ENCODE measurements at regions not wholly inside any gene's neighbourhood (a gene's known extent, or its start where the extent isn't known, plus 50 kb on each side); places are given as distances from the start of the nearest gene placed in this dataset.

- no peak for DNase-seq (ENCODE audit: low read depth in 2 of 2)
Observed at GRCh38 chr6:105815661-105816555, 270.2 kb upstream of the PRDM1 start.

- no peak for DNase-seq (ENCODE audit: low read depth in 2 of 2)
Observed at GRCh38 chr6:105814745-105815536, 271.2 kb upstream of the PRDM1 start.

DNA sequence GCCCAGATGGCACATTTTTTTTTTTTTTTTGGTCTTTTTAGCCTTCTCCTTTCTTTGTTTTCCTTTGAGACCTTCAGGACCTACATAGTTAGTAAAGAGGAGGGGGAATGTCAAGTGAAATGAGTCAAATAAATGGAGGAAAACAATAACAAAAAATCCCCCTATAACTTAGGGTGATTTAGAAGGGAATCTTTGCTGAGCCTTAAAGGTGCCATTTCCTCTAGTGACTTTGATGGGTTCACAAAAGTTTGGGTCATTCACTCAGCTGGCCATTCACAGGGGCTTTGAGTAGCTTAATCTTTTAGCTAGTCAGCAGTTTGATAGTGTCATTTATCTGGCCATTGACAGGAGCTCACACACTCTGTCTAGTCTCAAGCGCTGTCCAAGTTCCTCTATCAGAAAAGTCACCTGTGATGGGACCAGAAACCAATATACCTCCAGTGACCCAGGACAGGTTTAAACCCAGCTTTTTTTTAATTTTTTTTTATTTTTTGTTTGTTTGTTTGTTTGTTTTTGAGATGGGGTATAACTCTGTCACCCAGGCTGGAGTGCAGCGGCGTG is 275.1 kb upstream of the PRDM1 start:
- DNase-seq (ENCODE audit: low read depth in 2 of 2): no peak

GRCh38 chr6:105810105-105810921 is 275.8 kb upstream of the PRDM1 start:
- DNase-seq (ENCODE audit: low read depth in 2 of 2): peak; percentile 30 to 32

GRCh38 chr6:105808571-105808970 is 277.6 kb upstream of the PRDM1 start:
- DNase-seq (ENCODE audit: low read depth in 2 of 2): no peak

DNA sequence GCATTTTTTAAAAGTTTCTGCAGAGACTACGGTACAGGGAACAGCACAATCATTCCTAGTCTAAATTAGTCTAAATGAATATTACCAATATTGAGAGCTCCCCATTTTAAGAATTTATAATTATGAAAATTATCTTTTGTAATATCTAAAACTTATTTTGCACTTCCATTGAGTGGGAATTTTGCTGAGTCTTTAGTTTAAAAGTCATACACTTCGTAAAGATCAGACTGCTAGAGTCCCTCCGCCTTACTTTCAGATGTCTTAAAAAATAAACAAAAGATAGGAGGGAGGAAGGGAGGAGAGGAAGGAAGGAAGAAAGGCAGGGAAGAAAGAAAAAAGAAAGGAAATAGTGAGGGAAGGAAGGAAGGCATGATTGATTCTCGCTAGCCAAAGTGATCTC is 278.2 kb upstream of the PRDM1 start:
- DNase-seq (ENCODE audit: low read depth in 2 of 2): no peak

- DNase-seq (ENCODE audit: low read depth in 2 of 2): no peak
Observed at GRCh38 chr6:105806486-105806920, 279.6 kb upstream of the PRDM1 start.

DNA sequence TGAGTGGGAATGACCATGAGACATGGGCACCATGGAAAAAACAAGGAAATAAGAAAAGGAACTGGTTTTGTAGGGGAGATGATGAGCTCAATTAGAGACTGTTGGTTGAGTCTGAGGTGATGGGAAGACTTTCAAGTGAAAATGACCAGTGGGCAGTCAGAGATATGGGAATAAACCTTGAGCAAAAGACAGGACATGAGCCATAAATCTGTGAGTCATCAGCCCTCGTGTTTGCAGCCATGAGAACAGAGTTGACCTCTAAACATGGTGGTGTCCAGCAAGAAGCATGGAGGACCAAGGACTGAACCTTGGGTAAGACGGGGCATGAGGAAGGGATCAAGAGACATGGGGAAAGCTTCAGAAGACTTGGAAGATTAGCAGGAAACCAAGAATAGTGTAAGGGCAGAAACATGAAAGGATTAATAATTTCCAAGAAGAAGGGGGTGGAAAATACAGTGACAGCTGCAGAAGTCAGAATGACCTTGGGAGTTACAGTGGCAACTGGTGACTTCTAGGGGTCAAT is 280.6 kb upstream of the PRDM1 start:
- DNase-seq (ENCODE audit: low read depth in 2 of 2): no peak

- no peak for DNase-seq (ENCODE audit: low read depth in 2 of 2)
Observed at GRCh38 chr6:105804424-105804823, 281.7 kb upstream of the PRDM1 start.

DNA sequence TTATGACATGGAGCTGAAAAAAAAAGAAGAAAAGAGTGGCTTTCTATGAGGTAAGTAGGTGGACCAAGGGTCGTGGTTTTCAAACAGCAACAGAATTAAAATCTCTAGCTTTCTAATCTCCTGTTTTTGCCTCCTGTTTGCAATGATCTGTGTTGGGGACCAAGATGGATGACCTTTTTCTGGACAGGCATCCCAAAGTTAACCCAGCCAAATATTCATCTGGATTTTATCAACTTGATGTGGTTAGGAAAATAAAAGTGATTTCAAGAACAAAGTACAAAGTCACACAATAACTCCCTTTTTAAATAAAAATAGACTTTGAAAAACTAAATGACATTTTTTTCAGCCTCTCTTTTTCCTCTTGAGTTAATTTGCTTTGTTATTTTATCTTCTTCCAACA is 282.1 kb upstream of the PRDM1 start:
- DNase-seq (ENCODE audit: low read depth in 2 of 2): no peak

GRCh38 chr6:105803442-105803841 is 282.7 kb upstream of the PRDM1 start:
- DNase-seq (ENCODE audit: low read depth in 2 of 2): no peak

DNA sequence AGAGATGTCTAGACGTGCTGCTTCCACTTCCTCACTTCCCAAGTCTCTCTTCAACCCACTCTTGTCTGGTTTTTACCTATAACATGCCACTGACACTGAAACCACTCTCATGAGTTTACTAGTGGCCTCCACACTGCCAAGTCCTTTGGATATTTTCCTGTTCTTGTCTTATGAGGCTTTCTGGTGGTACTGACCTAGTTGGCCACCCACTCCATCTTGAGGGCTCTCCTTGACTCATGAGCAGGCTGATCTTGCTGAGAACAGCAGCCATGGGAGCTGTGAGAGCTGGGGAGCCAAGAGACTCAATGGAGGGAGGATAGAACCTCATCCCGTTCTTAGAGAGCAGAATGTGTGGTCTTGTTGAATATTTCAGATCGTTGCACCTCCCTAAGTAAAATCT is 283.4 kb upstream of the PRDM1 start:
- DNase-seq (ENCODE audit: low read depth in 2 of 2): no peak

DNA sequence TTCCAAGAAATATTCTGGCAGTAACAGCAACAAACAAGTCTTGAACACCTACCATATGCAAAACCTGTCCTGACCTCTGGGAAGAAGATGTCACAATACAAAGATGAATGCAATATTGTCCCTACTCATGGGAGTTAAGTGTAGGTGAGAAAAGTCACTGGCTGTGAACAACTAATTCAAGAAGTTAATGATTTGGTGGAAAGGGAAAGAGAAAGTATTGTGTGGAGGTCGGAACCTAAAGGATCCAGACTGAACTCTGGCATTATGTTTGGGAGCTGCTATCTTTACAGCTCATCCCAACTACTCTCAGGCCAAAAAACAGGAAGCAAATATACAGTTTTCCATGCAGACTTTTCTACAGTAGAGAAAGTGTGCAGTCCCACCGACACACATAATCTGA is 285.3 kb upstream of the PRDM1 start:
- no peak for DNase-seq (ENCODE audit: low read depth in 2 of 2)

GRCh38 chr6:105800398-105800797 is 285.7 kb upstream of the PRDM1 start:
- no peak for DNase-seq (ENCODE audit: low read depth in 2 of 2)

DNA sequence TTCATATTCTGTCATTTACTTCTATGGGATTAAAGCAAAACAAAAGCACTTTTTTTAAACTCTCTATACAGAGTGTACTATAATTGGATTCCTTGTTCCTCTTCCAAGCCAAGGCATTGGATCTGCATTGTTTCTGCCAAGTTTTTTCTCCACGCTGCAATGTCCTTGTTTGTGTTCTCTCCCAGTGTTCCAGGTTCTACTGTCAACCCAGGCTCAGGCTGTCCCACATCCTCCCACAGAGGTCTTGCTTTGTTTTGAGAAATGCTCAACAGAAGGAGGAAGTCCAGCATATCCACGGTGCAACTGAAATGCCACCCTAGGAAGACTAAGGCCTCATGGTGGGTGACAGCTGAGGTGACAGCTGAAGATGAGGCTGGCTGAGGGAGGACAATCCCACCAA is 287.1 kb upstream of the PRDM1 start:
- no peak for DNase-seq (ENCODE audit: low read depth in 2 of 2)

DNA sequence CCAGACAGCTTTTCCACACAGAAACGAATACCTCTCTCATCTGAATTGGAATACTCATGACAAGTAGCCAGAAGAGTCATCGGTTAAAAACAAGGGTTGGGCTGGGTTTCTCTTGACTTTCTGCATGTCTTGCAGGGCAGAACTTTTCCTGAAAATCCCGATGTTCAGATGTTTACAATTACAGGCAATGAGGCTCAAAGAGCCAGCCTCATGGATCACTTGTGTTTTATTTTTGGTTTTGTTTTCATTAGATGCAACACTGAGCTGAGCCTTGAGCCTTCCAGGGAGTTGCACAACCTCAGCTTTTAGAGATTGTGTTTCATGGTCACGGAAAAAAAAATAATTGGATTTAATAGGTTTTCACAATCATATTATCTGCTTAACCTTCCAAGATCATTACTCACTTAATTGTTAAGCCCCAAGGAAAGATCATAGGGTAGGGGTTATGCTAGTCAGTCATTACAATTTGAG is 288.1 kb upstream of the PRDM1 start:
- no peak for DNase-seq (ENCODE audit: low read depth in 2 of 2)

DNA sequence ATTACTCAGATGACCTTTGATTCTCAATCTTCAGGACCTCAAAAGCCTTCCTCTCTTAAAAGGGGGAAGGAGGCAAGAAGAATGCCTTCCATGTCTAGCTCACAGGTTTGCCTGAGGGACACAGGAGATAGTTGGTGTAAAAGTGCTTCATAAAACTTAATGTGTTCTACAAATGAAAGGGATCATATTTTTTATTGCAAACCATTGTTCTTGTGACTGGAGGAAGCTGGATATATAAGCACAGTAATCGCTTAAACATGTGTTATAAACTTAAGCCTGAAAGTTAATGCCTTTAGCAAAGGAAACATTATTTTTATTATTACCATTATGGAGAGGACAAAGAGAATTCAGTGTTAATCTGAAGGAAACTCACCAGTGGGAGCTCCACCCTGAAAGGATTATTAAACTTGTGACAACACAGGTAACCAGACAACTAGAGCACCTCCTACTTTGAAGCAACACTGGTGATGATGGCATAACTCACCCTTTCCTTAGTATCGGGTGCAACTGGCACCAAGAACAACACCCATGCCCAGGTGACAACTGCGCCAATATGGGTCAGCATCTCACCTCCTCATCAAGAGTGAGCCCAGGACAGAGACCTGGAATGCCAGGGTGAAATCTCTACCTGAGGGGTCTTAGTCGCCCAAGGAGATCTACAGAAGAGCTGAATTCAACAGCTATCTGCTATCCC is 288.7 kb upstream of the PRDM1 start:
- no peak for DNase-seq (ENCODE audit: low read depth in 2 of 2)

DNA sequence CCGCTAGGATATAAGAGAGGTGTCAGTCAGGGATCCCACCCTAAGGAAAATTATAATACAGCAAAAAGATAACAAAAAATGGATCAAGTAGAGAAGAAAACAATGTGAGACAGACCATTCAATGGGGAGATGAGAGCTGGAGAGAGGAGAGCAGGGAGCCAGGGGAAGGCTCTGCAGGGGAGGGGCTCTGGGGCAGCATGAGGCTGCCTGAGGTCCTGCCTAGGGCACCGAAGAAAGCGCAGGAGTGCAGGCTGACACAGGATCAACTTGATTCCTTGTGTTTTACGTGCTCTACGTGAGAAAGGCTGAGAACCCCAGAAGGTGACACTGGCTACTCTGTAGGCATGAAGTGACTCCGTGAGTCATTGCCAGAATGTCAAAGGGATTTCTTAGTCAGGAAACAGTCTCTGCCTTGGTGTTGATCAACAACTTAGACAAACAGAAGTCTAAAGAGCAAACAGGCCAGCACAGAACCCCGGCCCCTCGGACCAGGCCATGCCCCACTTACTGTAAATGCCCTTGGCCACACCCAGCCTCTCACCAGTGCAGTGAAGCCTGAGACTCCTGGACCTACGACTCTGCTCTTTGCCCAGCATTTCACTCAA is 290.1 kb upstream of the PRDM1 start:
- DNase-seq (ENCODE audit: low read depth in 2 of 2): no peak

GRCh38 chr6:105795366-105795765 is 290.8 kb upstream of the PRDM1 start:
- no peak for DNase-seq (ENCODE audit: low read depth in 2 of 2)

- no peak for DNase-seq (ENCODE audit: low read depth in 2 of 2)
Observed at GRCh38 chr6:105794870-105795269, 291.3 kb upstream of the PRDM1 start.

All from stimulated activated CD8-positive, alpha-beta memory T cell treated with anti-CD3 and anti-CD28 coated beads, Interleukin-2, amount 100 ng/mL, for 48 hours (primary cell).